Esophagus squamous epithelium (tissue), 5 donors: ENCODE measurements at regions not wholly inside any gene's neighbourhood (a gene's known extent, or its start where the extent isn't known, plus 50 kb on each side); places are given as distances from the start of the nearest gene placed in this dataset.

ENCODE experiments used
- DNase-seq: peaks from one replicate; lab custom pipeline; 2025; lab: John Stamatoyannopoulos, UW
- H3K27ac ChIP-seq, 4 donors: fragments of 200-600 bp; sonication (generic); one replicate each; pipeline ENCODE4 v1.5.1; 2016 to 2019; ENCODE audit warnings: mild to moderate bottlenecking in 1 of 4
- H3K27me3 ChIP-seq, 4 donors: fragments of 200-600 bp; sonication (generic); 1 replicate in 3 of 4; 2 replicates in 1 of 4; pipeline versions ENCODE4 v1.5.1 to v1.6.0; 2017 to 2021; ENCODE audit warnings: antibody characterized with exemption in 1 of 4
- H3K36me3 ChIP-seq, 3 donors: fragments of 200-600 bp; sonication (generic); one replicate each; pipeline ENCODE4 v1.5.1; 2016 to 2019
- H3K4me1 ChIP-seq, 3 donors: fragments of 200-600 bp; sonication (generic); one replicate each; pipeline ENCODE4 v1.5.1; 2017 to 2019
- H3K4me3 ChIP-seq, 4 donors: fragments of 200-600 bp; sonication (generic); 1 replicate in 3 of 4; 2 replicates in 1 of 4; pipeline ENCODE4 v1.5.1; 2016 to 2019; ENCODE audit warnings: mild to moderate bottlenecking in 2 of 4, moderate library complexity in 1 of 4
- H3K9me3 ChIP-seq, 3 donors: fragments of 200-600 bp; sonication (generic); one replicate each; pipeline ENCODE4 v1.5.1; 2016 to 2019
- POLR2A ChIP-seq, 4 donors: fragments of 450-650 bp; IDR thresholded peaks; one replicate each; pipeline ENCODE4 v1.6.1; 2017; ENCODE audit warnings: antibody characterized with exemption in 4 of 4, mild to moderate bottlenecking in 4 of 4, moderate library complexity in 3 of 4
- WGBS, 2 donors: methylation state at CpG; one replicate each; pipeline ENCODE4 v1.1.5; 2018; 5-methylcytosine and 5-hydroxymethylcytosine counted together
- intact Hi-C: fragments of 100-400 bp; cut with DNase I; formaldehyde crosslinking; loops from one replicate; pipeline ENCODE4 v1.15.0; 2022
- TF ChIP-seq, protein P1 (sequence below), 6 experiments: fragments of 450-650 bp in 4 of 6; fragments of 200-600 bp in 2 of 6; sonication (generic) in 2 of 6; IDR thresholded peaks; one replicate each; pipeline ENCODE4 v1.5.1; 2016 to 2019; ENCODE audit warnings: antibody characterized with exemption in 6 of 6, mild to moderate bottlenecking in 4 of 6, moderate library complexity in 4 of 6
- donor health status: DM: yes; HTN: yes; CAD: no.

DNA sequence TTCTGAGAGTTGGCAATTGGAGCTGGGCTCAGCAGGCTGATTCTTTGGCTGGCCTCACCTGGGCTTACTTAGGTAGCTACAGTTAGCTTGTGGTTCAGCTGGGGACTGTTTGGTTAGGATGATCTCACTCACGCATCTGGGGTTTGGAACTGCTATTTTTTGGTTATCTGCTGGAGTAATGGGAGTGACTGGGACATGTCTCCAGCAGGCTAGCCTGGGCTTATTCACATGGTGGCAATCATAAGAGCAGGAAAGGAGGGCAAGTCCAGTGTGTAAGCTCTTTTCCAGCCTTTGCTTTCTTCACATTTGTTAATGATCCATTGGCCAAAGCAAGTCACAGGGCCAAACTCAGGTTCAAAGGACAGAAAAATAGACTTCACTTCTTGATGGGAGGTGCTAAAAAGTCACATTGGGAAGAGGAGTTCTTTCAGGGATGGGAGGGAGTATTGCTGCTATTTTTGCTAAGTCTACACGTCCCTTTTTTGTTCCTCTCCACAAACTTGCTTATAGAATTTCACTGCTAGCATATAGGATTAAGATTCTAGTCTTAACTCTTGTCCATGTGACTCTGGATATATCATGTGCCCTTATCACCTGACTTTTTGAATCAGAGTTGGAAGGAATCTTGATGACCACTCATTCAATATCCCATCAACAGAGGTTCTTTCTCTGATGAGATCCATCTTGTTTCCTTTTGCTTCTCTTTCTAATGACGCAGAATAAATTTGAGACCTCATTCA is 174.0 kb downstream of the ZFP36L2 start:
- no peak overlapping the region for H3K4me3 ChIP-seq
- H3K27ac ChIP-seq: no peak overlapping the region
- no peaks in the 10 kb centered on the region for H3K36me3 ChIP-seq
- 66 to 82% methylated on average over 3 of the region's 3 CpGs for WGBS, 2 donors
- DNase-seq: no peak
- H3K4me1 ChIP-seq: peaks cover 0 to 34% (median 5%) of the 10 kb centered on the region in 3 donors
- H3K27me3 ChIP-seq: no peaks in the 10 kb centered on the region
- H3K9me3 ChIP-seq: no peaks in the 10 kb centered on the region
- intact Hi-C loops: no loop called here
- TF ChIP-seq, protein P1, sequence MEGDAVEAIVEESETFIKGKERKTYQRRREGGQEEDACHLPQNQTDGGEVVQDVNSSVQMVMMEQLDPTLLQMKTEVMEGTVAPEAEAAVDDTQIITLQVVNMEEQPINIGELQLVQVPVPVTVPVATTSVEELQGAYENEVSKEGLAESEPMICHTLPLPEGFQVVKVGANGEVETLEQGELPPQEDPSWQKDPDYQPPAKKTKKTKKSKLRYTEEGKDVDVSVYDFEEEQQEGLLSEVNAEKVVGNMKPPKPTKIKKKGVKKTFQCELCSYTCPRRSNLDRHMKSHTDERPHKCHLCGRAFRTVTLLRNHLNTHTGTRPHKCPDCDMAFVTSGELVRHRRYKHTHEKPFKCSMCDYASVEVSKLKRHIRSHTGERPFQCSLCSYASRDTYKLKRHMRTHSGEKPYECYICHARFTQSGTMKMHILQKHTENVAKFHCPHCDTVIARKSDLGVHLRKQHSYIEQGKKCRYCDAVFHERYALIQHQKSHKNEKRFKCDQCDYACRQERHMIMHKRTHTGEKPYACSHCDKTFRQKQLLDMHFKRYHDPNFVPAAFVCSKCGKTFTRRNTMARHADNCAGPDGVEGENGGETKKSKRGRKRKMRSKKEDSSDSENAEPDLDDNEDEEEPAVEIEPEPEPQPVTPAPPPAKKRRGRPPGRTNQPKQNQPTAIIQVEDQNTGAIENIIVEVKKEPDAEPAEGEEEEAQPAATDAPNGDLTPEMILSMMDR (IDR thresholded peaks at IDR 0.05): no peak
- no peak for TF ChIP-seq POLR2A (IDR thresholded peaks at IDR 0.05)

DNA sequence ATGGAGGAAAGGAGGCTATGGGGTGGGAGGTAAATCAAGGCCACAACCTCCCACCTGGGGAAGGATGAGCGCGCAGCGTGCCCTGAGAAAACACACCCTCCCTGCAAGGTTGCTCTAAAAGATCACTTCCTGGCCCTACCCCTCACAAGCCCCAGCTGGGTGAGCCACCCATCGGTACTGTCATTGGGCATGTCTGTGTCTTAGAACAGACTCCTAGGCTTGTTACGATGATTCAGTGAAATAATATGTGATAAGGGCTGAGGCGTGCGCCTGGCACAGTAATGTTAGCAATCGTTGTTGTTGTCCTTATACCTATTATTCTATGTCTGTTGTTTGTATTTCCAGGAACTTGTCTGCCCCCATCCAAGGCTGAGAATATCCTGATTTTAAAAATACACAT is 175.1 kb downstream of the ZFP36L2 start:
- H3K36me3 ChIP-seq: no peaks in the 10 kb centered on the region
- H3K9me3 ChIP-seq: no peaks in the 10 kb centered on the region
- H3K27me3 ChIP-seq: no peaks in the 10 kb centered on the region
- H3K27ac ChIP-seq: peak overlapping the region in 2 of 4 donors; percentile 34 to 37
- WGBS, 2 donors: 36 to 38% methylated on average over 8 of the region's 8 CpGs
- peaks cover 1 to 34% (median 5%) of the 10 kb centered on the region in 3 donors for H3K4me1 ChIP-seq
- DNase-seq: no peak
- TF ChIP-seq, protein P1 (IDR thresholded peaks at IDR 0.05): no peak
- TF ChIP-seq POLR2A (IDR thresholded peaks at IDR 0.05): no peak
- intact Hi-C loops: no loop called here
- no peak overlapping the region for H3K4me3 ChIP-seq

DNA sequence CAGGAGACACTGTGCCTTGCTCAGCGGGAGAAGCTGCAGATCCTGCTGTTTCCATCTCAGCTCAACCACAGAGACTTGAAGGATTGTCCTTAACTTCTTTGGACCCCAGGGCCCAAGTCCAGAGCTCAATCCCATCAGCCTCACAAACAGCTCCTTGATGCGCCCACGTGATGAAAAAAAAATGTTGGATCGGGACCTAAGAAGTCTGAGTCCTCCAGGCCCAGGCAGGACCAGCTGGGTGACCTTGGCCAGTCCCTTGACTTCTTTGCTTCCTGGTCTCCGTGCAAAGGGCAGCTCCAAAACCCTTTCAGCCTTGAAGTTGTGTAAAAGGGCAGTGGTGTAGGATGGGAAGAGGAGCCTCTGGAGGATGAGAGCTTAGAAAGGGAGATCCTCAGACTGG is 175.5 kb downstream of the ZFP36L2 start:
- no peak overlapping the region for H3K4me3 ChIP-seq
- DNase-seq: no peak
- H3K36me3 ChIP-seq: no peaks in the 10 kb centered on the region
- H3K27me3 ChIP-seq: no peaks in the 10 kb centered on the region
- H3K4me1 ChIP-seq: peaks cover 4 to 38% (median 5%) of the 10 kb centered on the region in 3 donors
- WGBS, 2 donors: 43 to 62% methylated on average over 5 of the region's 5 CpGs
- H3K27ac ChIP-seq: peak overlapping the region in 2 of 4 donors; percentile 34 to 37
- intact Hi-C loops: no loop called here
- TF ChIP-seq, protein P1 (IDR thresholded peaks at IDR 0.05): no peak
- TF ChIP-seq POLR2A (IDR thresholded peaks at IDR 0.05): no peak
- H3K9me3 ChIP-seq: no peaks in the 10 kb centered on the region

DNA sequence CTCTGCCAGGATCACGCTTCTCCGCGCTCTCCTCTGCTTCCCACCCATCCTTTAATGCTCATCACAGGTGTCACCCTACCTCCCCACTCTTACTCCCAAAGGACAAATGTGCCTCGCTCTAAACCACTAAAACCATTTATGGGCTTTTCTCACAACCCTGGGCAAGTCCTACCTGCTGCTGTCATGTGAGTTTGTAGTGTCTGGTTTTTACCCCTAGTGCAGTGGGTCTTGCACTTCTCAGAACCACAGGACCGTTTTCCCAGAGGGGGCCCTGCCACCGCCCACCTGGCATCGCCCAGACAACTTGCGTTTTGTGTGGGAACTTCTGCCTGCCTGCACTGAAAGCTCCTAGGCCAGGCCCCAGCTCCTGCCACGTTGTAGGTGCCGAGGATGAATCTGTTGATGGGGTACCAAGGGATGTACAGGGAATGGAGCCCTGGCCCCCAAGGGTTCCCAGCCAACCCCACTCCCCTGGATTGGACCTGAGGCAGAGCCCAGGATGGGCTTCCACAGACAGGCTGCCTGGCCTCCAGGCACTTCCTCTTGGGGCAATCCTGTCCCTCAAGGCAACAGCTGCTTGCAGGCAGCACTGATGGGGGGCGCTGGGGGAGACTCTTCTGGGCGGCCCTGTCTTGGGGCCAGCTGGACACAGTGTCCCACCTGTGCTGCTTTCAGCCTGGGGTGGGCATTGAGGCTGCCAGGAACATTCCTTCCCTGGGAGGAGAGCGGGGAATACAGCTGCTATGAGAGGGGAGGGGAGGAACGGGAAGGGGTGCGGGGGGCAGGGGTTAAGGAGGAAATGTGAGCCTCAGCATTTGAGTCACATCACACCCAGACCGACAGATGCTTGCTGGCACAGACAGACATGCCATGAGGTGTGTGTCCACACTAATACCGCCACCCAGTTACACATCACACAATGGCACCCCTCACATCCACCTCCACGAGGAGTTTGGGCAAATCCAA is 176.3 kb downstream of the ZFP36L2 start:
- TF ChIP-seq, protein P1 (IDR thresholded peaks at IDR 0.05): no peak
- no peak for TF ChIP-seq POLR2A (IDR thresholded peaks at IDR 0.05)
- H3K27ac ChIP-seq: no peak overlapping the region
- H3K27me3 ChIP-seq: no peaks in the 10 kb centered on the region
- no peak for DNase-seq
- no peaks in the 10 kb centered on the region for H3K9me3 ChIP-seq
- 77 to 80% methylated on average over 11 to 12 of the region's 18 CpGs for WGBS, 2 donors
- H3K36me3 ChIP-seq: no peaks in the 10 kb centered on the region
- H3K4me3 ChIP-seq: no peak overlapping the region
- intact Hi-C loops: no loop called here
- H3K4me1 ChIP-seq: peaks cover 4 to 41% (median 5%) of the 10 kb centered on the region in 3 donors
